ENCODE measurements at regions not wholly inside any gene's neighbourhood (a gene's known extent, or its start where the extent isn't known, plus 50 kb on each side); places are given as distances from the start of the nearest gene placed in this dataset.

DNA sequence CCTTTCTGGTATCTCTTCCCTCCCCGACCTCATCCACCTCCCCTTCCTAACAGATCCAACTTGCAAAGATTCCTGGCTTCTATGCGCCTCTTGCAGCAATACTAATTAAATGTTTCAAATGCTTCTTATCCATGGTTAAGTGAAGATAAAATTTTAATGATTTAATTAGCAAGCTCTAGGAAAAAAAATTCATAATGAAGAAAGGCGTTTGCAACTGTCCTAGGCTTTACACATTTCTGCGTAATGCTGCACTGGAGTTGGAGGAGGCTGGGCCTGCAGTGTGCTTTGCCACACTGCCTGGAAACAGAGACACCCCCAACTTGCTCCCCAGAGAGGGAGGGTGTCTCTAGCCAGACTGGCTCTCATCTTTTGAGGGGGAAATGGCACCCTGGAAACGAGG, 123.9 kb upstream of the CARD11 start (continued):
- TF ChIP-seq, protein P1, sequence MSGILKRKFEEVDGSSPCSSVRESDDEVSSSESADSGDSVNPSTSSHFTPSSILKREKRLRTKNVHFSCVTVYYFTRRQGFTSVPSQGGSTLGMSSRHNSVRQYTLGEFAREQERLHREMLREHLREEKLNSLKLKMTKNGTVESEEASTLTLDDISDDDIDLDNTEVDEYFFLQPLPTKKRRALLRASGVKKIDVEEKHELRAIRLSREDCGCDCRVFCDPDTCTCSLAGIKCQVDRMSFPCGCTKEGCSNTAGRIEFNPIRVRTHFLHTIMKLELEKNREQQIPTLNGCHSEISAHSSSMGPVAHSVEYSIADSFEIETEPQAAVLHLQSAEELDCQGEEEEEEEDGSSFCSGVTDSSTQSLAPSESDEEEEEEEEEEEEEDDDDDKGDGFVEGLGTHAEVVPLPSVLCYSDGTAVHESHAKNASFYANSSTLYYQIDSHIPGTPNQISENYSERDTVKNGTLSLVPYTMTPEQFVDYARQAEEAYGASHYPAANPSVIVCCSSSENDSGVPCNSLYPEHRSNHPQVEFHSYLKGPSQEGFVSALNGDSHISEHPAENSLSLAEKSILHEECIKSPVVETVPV (CRISPR knock-in tag; IDR thresholded peaks at IDR 0.05), result no peak
- no peak for TF ChIP-seq ZNF70 (CRISPR knock-in tag; IDR thresholded peaks at IDR 0.05)
- TF ChIP-seq ZNF8 (CRISPR knock-in tag; IDR thresholded peaks at IDR 0.05), result no peak

DNA sequence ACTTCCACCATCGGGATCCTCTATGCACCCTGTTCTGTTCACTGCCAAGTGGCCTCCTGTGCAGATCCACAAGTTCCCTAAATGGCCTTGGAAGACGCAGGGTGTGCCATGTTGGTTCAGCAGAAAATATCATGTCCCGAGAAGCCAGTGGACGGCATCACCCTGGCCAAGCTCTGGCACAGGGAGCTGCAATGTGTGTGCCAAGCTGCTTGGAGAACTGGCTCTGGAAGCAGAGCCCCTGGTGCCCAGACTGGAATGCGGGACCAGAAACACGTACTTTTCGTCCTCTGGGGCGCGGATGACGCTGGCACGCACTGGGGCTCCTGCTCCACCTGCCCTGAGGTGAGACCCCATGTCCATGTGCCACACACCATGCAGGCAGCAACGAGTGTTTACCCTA, 124.7 kb upstream of the CARD11 start:
- TF ChIP-seq ZC3H10 (CRISPR knock-in tag; IDR thresholded peaks at IDR 0.05), result no peak
- TF ChIP-seq GLIS3 (CRISPR knock-in tag; IDR thresholded peaks at IDR 0.05), result no peak
- no peak for TF ChIP-seq ZNF8 (CRISPR knock-in tag; IDR thresholded peaks at IDR 0.05)
- no peak for TF ChIP-seq ISL1 (CRISPR knock-in tag; IDR thresholded peaks at IDR 0.05)
- no peak for TF ChIP-seq PPARA (CRISPR knock-in tag; IDR thresholded peaks at IDR 0.05; ENCODE audit: borderline replicate concordance)
- TF ChIP-seq, protein P2, sequence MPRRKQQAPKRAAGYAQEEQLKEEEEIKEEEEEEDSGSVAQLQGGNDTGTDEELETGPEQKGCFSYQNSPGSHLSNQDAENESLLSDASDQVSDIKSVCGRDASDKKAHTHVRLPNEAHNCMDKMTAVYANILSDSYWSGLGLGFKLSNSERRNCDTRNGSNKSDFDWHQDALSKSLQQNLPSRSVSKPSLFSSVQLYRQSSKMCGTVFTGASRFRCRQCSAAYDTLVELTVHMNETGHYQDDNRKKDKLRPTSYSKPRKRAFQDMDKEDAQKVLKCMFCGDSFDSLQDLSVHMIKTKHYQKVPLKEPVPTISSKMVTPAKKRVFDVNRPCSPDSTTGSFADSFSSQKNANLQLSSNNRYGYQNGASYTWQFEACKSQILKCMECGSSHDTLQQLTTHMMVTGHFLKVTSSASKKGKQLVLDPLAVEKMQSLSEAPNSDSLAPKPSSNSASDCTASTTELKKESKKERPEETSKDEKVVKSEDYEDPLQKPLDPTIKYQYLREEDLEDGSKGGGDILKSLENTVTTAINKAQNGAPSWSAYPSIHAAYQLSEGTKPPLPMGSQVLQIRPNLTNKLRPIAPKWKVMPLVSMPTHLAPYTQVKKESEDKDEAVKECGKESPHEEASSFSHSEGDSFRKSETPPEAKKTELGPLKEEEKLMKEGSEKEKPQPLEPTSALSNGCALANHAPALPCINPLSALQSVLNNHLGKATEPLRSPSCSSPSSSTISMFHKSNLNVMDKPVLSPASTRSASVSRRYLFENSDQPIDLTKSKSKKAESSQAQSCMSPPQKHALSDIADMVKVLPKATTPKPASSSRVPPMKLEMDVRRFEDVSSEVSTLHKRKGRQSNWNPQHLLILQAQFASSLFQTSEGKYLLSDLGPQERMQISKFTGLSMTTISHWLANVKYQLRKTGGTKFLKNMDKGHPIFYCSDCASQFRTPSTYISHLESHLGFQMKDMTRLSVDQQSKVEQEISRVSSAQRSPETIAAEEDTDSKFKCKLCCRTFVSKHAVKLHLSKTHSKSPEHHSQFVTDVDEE (CRISPR knock-in tag; IDR thresholded peaks at IDR 0.05), result no peak
- TF ChIP-seq ESRRG (CRISPR knock-in tag; IDR thresholded peaks at IDR 0.05), result no peak
- no peak for TF ChIP-seq CSDC2 (CRISPR knock-in tag; IDR thresholded peaks at IDR 0.05)
- TF ChIP-seq TOX (CRISPR knock-in tag; IDR thresholded peaks at IDR 0.05; ENCODE audit: borderline replicate concordance), result no peak
- TF ChIP-seq ZNF565 (CRISPR knock-in tag; conservative IDR thresholded peaks at IDR 0.05; ENCODE audit: low read depth), result no peak
- TF ChIP-seq ZNF70 (CRISPR knock-in tag; IDR thresholded peaks at IDR 0.05), result no peak
- TF ChIP-seq BACH2 (CRISPR knock-in tag; IDR thresholded peaks at IDR 0.05; ENCODE audit: borderline replicate concordance), result no peak
- TF ChIP-seq, protein P1 (CRISPR knock-in tag; IDR thresholded peaks at IDR 0.05), result no peak
- TF ChIP-seq, protein P3, sequence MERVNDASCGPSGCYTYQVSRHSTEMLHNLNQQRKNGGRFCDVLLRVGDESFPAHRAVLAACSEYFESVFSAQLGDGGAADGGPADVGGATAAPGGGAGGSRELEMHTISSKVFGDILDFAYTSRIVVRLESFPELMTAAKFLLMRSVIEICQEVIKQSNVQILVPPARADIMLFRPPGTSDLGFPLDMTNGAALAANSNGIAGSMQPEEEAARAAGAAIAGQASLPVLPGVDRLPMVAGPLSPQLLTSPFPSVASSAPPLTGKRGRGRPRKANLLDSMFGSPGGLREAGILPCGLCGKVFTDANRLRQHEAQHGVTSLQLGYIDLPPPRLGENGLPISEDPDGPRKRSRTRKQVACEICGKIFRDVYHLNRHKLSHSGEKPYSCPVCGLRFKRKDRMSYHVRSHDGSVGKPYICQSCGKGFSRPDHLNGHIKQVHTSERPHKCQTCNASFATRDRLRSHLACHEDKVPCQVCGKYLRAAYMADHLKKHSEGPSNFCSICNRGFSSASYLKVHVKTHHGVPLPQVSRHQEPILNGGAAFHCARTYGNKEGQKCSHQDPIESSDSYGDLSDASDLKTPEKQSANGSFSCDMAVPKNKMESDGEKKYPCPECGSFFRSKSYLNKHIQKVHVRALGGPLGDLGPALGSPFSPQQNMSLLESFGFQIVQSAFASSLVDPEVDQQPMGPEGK (CRISPR knock-in tag; IDR thresholded peaks at IDR 0.05; ENCODE audit: borderline replicate concordance), result no peak
- TF ChIP-seq, protein P4, sequence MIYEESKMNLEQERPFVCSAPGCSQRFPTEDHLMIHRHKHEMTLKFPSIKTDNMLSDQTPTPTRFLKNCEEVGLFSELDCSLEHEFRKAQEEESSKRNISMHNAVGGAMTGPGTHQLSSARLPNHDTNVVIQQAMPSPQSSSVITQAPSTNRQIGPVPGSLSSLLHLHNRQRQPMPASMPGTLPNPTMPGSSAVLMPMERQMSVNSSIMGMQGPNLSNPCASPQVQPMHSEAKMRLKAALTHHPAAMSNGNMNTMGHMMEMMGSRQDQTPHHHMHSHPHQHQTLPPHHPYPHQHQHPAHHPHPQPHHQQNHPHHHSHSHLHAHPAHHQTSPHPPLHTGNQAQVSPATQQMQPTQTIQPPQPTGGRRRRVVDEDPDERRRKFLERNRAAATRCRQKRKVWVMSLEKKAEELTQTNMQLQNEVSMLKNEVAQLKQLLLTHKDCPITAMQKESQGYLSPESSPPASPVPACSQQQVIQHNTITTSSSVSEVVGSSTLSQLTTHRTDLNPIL (CRISPR knock-in tag; IDR thresholded peaks at IDR 0.05; ENCODE audit: low read depth), result no peak
- no peak for TF ChIP-seq RARB (CRISPR knock-in tag; IDR thresholded peaks at IDR 0.05)
- no peak for TF ChIP-seq ARNTL (CRISPR knock-in tag; IDR thresholded peaks at IDR 0.05; ENCODE audit: borderline replicate concordance, low read depth)
- no peak for TF ChIP-seq ZFP3 (CRISPR knock-in tag; IDR thresholded peaks at IDR 0.05)
- TF ChIP-seq OSR1 (CRISPR knock-in tag; IDR thresholded peaks at IDR 0.05), result no peak
- ATAC-seq, result no peak

DNA sequence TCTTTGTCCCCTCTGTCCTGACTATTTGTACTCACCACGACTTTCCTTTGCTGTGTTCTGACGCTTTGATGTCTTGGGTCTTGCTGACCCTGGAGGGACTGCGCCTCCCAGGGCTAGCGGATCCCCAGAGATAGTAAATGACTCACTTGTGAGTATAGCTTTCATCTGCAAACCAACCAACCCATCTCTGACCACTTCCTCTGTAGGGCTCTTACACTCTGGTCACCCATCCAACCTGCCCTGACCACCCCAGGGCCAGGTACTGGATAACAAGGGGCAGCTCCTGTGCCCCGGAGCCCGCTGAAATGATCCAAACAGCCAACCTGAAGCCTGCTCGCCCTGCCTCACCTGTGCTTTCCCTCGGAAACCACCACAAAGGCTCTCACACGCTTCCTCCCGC, 125.2 kb upstream of the CARD11 start:
- ATAC-seq, result no peak
- TF ChIP-seq ISL1 (CRISPR knock-in tag; IDR thresholded peaks at IDR 0.05), result no peak
- no peak for TF ChIP-seq ZC3H10 (CRISPR knock-in tag; IDR thresholded peaks at IDR 0.05)
- TF ChIP-seq, protein P4 (CRISPR knock-in tag; IDR thresholded peaks at IDR 0.05; ENCODE audit: low read depth), result no peak
- TF ChIP-seq ZNF565 (CRISPR knock-in tag; conservative IDR thresholded peaks at IDR 0.05; ENCODE audit: low read depth), result no peak
- TF ChIP-seq, protein P2 (CRISPR knock-in tag; IDR thresholded peaks at IDR 0.05), result no peak
- TF ChIP-seq OSR1 (CRISPR knock-in tag; IDR thresholded peaks at IDR 0.05), result no peak
- no peak for TF ChIP-seq ZFP3 (CRISPR knock-in tag; IDR thresholded peaks at IDR 0.05)
- TF ChIP-seq ZNF70 (CRISPR knock-in tag; IDR thresholded peaks at IDR 0.05), result no peak
- TF ChIP-seq, protein P5, sequence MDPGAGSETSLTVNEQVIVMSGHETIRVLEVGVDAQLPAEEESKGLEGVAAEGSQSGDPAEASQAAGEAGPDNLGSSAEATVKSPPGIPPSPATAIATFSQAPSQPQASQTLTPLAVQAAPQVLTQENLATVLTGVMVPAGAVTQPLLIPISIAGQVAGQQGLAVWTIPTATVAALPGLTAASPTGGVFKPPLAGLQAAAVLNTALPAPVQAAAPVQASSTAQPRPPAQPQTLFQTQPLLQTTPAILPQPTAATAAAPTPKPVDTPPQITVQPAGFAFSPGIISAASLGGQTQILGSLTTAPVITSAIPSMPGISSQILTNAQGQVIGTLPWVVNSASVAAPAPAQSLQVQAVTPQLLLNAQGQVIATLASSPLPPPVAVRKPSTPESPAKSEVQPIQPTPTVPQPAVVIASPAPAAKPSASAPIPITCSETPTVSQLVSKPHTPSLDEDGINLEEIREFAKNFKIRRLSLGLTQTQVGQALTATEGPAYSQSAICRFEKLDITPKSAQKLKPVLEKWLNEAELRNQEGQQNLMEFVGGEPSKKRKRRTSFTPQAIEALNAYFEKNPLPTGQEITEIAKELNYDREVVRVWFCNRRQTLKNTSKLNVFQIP (CRISPR knock-in tag; IDR thresholded peaks at IDR 0.05; ENCODE audit: borderline replicate concordance, low read depth), result no peak
- no peak for TF ChIP-seq GLIS3 (CRISPR knock-in tag; IDR thresholded peaks at IDR 0.05)
- no peak for TF ChIP-seq ARNTL (CRISPR knock-in tag; IDR thresholded peaks at IDR 0.05; ENCODE audit: borderline replicate concordance, low read depth)
- no peak for TF ChIP-seq TCF4 (CRISPR knock-in tag; IDR thresholded peaks at IDR 0.05; ENCODE audit: borderline replicate concordance)
- no peak for TF ChIP-seq CSDC2 (CRISPR knock-in tag; IDR thresholded peaks at IDR 0.05)
- no peak for TF ChIP-seq ZNF8 (CRISPR knock-in tag; IDR thresholded peaks at IDR 0.05)

All from SK-N-SH treated with all-trans-retinoic acid at 6 μM for 48 hours (cell line).